ENCODE measurements at regions not wholly inside any gene's neighbourhood (a gene's known extent, or its start where the extent isn't known, plus 50 kb on each side); places are given as distances from the start of the nearest gene placed in this dataset.
A peak's percentile ranks its signal among the peaks of the same experiment; 100 is the strongest.

DNA sequence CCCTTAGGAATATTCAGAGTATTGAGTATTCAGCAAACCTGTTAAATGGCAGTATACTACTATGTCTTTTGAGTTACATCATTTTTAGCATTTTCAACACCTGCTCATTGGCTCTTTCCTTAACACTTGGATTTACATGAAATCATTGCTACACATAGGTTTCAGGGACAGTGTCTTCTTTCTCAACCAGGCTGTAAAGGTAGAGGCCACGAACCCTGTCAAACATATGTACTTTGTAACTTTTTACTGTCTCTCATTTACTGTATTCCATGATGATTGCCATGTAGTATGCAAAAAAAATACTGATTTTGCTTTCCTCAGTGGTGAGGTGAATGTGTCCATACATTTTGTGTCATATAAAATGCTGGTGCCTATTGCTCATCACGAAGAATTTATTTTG lies 264.4 kb downstream of the SLCO4C1 start:
- intact Hi-C loops (cut with DNase I; ENCODE audit: low total_unique reads), result no loop called here

DNA sequence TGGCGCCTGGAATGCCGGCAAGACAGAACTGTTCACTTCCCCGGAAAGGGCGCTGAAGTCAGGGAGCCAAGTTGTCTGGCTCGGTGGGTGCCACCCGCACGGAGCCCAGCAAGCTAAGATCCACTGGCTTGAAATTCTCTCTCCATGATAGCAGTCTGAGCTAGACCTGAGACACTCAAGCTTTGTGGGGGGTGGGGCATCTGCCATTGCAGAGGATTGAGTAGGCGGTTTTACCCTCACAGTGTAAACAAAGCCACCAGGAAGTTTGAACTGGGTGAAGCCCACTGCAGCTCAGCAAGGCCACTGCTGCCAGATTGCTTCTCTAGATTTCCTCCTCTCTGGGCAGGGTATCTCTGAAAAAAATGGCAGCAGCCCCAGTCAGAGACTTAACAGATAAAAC lies 277.4 kb downstream of the SLCO4C1 start:
- Histone ChIP-seq H3K9me3 (no peaks in the 10 kb centered on the region), H3K4me3 (no peak overlapping the region), H3K27ac (no peak overlapping the region), H3K4me1 (no peaks in the 10 kb centered on the region), H3K36me3 (no peaks in the 10 kb centered on the region), H3K27me3 (no peaks in the 10 kb centered on the region)
- no peak for TF ChIP-seq POLR2A (IDR thresholded peaks at IDR 0.05)
- TF ChIP-seq, protein P1, sequence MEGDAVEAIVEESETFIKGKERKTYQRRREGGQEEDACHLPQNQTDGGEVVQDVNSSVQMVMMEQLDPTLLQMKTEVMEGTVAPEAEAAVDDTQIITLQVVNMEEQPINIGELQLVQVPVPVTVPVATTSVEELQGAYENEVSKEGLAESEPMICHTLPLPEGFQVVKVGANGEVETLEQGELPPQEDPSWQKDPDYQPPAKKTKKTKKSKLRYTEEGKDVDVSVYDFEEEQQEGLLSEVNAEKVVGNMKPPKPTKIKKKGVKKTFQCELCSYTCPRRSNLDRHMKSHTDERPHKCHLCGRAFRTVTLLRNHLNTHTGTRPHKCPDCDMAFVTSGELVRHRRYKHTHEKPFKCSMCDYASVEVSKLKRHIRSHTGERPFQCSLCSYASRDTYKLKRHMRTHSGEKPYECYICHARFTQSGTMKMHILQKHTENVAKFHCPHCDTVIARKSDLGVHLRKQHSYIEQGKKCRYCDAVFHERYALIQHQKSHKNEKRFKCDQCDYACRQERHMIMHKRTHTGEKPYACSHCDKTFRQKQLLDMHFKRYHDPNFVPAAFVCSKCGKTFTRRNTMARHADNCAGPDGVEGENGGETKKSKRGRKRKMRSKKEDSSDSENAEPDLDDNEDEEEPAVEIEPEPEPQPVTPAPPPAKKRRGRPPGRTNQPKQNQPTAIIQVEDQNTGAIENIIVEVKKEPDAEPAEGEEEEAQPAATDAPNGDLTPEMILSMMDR (IDR thresholded peaks at IDR 0.05), result no peak
- peak in 1 of 2 donors; percentile 5 for DNase-seq
- intact Hi-C loops (cut with DNase I; ENCODE audit: low total_unique reads), result no loop called here

More for the DNA sequence above, 264.4 kb downstream of the SLCO4C1 start:
- TF ChIP-seq, protein P1 (IDR thresholded peaks at IDR 0.05), result no peak
- no peak for TF ChIP-seq POLR2A (IDR thresholded peaks at IDR 0.05)
- DNase-seq, result no peak
- Histone ChIP-seq H3K27me3 (no peaks in the 10 kb centered on the region), H3K27ac (no peak overlapping the region), H3K4me1 (no peaks in the 10 kb centered on the region), H3K9me3 (no peaks in the 10 kb centered on the region), H3K36me3 (no peaks in the 10 kb centered on the region), H3K4me3 (no peak overlapping the region)

DNA sequence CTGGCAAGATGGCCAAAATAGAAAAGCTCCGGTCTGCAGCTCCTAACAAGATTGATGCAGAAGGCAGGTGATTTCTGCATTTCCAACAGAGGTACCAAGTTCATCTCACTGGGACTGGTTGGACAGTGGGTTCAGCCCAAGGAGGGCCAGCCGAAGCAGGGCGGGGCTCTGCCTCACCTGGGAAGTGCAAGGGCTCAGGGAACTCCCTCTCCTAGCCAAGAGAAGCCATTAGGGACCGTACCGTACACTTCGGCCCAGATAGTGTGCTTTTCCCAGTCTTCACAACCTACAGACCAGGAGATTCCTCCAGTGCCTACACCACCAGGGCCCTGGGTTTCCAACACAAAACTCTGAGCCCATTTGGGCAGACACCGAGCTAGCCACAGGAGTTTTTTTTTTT lies 277.8 kb downstream of the SLCO4C1 start:
- Histone ChIP-seq H3K27me3 (no peaks in the 10 kb centered on the region), H3K36me3 (no peaks in the 10 kb centered on the region), H3K4me3 (no peak overlapping the region), H3K27ac (no peak overlapping the region), H3K9me3 (no peaks in the 10 kb centered on the region), H3K4me1 (no peaks in the 10 kb centered on the region)
- intact Hi-C loops (cut with DNase I; ENCODE audit: low total_unique reads), result no loop called here
- TF ChIP-seq, protein P1 (IDR thresholded peaks at IDR 0.05), result no peak
- TF ChIP-seq POLR2A (IDR thresholded peaks at IDR 0.05), result no peak
- DNase-seq, result no peak

DNA sequence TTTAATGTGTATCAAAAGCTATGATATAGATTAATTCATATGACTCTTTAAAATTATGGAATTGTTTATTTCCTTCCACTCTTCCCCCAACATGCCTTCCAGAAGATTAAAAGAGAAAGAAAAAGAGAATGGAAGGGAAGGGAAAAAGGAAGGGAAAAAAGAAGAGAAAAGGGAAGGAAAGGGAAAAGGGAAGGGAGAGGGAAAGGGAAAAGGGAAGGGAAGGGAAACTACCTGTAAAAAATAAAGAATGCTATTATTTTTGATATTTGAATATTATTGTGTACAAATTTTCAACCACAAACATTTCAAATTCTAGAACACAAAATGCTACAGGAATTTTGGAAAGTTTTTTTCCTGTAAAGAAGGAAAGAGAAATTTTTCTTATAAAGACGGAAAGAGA lies 281.7 kb downstream of the SLCO4C1 start:
- H3K36me3 ChIP-seq, result no peaks in the 10 kb centered on the region
- intact Hi-C loops (cut with DNase I; ENCODE audit: low total_unique reads), result no loop called here
- DNase-seq, result no peak
- H3K27ac ChIP-seq, result no peak overlapping the region
- no peak for TF ChIP-seq POLR2A (IDR thresholded peaks at IDR 0.05)
- H3K27me3 ChIP-seq, result no peaks in the 10 kb centered on the region
- H3K4me3 ChIP-seq, result no peak overlapping the region
- H3K9me3 ChIP-seq, result no peaks in the 10 kb centered on the region
- no peaks in the 10 kb centered on the region for H3K4me1 ChIP-seq

DNA sequence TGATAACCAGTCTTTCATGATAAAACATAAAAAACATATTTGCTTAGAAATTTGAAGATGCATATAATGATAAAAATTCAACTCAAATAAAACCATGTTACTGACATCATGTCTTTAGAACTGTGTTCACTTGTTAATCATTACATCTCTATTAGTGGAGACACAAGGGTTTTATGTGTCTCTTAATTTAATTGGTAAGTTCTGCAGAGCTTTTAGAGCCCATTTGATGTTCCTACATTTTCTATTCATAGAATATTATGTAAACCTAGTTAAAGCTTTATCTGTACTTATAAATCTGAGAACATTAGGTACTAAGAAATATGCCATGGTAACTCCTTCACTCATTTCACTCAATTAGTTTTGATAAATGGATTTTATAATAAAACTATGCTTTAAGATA lies 285.4 kb downstream of the SLCO4C1 start:
- no peaks in the 10 kb centered on the region for H3K27me3 ChIP-seq
- no peak overlapping the region for H3K4me3 ChIP-seq
- no peak for DNase-seq
- no peak overlapping the region for H3K27ac ChIP-seq
- no peaks in the 10 kb centered on the region for H3K9me3 ChIP-seq
- H3K36me3 ChIP-seq, result no peaks in the 10 kb centered on the region
- H3K4me1 ChIP-seq, result no peaks in the 10 kb centered on the region
- TF ChIP-seq, protein P1 (IDR thresholded peaks at IDR 0.05), result no peak
- no peak for TF ChIP-seq POLR2A (IDR thresholded peaks at IDR 0.05)
- intact Hi-C loops (cut with DNase I; ENCODE audit: low total_unique reads), result no loop called here

DNA sequence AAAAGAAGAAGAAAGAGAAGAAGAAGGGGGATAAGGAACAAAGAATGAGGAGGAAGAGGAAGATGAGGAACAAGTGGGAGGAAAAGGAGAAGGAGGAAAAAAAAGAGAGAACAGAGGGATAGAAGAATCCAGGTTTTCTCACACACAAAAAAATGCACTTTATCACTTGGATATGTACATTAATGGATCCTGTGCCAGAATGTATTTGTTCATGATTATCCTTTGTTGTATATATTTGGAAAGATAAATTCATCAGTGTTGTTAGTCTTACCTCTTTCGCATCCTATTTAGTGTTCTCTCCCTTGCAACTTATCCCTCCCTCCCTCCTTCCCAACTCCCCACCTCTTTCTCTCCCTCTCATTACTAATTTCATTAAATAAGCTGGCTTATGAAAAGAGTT lies 298.8 kb downstream of the SLCO4C1 start:
- H3K27me3 ChIP-seq, result no peaks in the 10 kb centered on the region
- no peaks in the 10 kb centered on the region for H3K4me1 ChIP-seq
- no peaks in the 10 kb centered on the region for H3K36me3 ChIP-seq
- H3K9me3 ChIP-seq, result no peaks in the 10 kb centered on the region
- no peak overlapping the region for H3K27ac ChIP-seq
- H3K4me3 ChIP-seq, result no peak overlapping the region
- TF ChIP-seq, protein P1 (IDR thresholded peaks at IDR 0.05), result no peak
- intact Hi-C loops (cut with DNase I; ENCODE audit: low total_unique reads), result no loop called here
- no peak for DNase-seq

All from uterus (tissue), 3 donors.